ENCODE measurements at regions not wholly inside any gene's neighbourhood (a gene's known extent, or its start where the extent isn't known, plus 50 kb on each side); places are given as distances from the start of the nearest gene placed in this dataset.

DNA sequence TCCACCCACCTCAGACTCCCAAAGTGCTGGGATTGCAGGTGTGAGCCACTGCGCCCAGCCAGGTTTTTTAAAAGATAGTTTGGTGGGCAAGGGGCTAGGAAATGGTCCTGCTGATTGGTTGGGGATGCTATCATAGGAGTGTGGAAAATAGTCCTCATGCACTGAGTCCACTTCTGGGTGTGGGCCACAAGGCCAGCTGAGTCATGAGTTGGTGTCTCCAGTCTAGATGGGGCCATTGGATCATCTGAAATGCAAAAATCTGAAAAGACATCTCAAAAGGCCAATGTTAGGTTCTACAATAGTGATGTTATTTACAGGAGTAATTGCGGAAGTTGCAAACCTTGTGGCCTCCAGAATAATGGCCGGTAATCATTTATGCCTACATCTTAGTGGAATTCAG is 221.1 kb downstream of the ZNF674 start:
- TF ChIP-seq EZH2 (IDR thresholded peaks at IDR 0.05; ENCODE audit: borderline replicate concordance, low read length) (no peak), CTCF (IDR thresholded peaks at IDR 0.05; ENCODE audit: low read length) (no peak)

All from OCI-LY1 (cell line).